CD4-positive, alpha-beta T cell treated with Interleukin-6 at 100 ng/mL for 8 hours (primary cell): ENCODE measurements at regions not wholly inside any gene's neighbourhood (a gene's known extent, or its start where the extent isn't known, plus 50 kb on each side); places are given as distances from the start of the nearest gene placed in this dataset.

ENCODE experiments used
- DNase-seq: peaks from one replicate; pipeline ENCODE4 v3.0.0-alpha.2; 2020; ENCODE audit warnings: mixed read lengths, low spot score

- DNase-seq: no peak
These were observed 1055.6 kb upstream of the FBXO33 start for GRCh38 chr14:40487824-40488223.

GRCh38 chr14:40485688-40486087 is 1053.5 kb upstream of the FBXO33 start:
- DNase-seq: no peak

GRCh38 chr14:40476005-40476404 is 1043.8 kb upstream of the FBXO33 start:
- no peak for DNase-seq

GRCh38 chr14:40467969-40468368 is 1035.7 kb upstream of the FBXO33 start:
- no peak for DNase-seq

- DNase-seq: no peak
These were observed 1032.3 kb upstream of the FBXO33 start for GRCh38 chr14:40464531-40464930.

DNA sequence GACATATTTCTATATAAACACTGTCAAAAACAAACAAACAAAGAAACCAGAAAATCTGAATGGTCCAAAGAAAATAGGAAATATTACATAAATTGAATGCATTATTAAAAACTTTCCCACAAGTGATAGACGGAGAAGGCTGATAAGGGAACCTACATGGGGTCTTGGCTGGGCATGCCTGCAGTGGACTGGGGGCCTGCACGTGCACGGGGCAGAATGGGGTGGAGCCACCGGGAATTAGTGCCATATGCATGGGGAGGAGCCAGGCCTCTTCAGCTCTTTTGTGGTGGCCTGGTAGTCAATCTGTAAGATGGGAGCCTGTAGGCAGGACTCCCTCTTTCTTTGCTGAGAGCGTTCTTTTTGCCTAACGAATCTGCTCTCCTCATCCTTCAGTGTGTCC is 1031.7 kb upstream of the FBXO33 start:
- DNase-seq: no peak

GRCh38 chr14:40452674-40453073 is 1020.4 kb upstream of the FBXO33 start:
- no peak for DNase-seq

DNA sequence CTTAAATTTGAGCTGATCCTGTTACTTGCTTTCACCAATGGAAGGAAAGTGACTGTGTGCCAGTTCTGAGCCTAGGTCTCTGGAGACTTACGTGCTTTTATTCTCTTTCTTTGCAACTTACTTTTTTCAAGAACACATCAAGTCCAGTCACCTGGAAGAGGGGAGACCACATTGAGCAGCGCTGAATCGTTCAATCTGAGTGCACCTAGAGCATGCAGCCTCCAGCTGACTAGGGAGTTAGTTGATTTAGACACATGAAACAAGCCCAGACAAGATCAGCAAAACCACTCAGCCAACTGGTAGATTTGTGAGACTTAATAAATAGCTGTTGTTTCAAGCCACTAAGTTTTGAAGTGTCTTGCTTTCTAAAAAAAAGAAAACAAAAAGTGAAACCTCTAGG is 1014.8 kb upstream of the FBXO33 start:
- no peak for DNase-seq

DNA sequence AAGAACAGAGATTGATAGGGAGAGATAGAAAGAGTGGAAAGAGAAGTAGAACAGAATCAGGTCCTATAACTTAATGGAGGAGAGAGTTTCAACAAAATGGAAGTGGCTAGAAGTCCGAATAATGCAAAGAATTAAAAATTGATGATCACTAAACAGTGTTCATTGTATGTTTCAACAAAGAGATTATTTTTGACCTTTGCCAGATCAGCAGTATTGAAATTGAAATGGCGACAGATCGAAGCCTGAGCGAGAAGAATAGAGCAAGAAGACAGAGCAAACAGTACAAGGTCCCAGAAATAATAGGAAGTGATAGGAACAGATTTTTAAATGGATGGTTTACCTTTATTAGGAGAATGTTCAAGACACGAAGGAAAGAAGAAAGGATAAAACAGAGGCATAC is 1012.8 kb upstream of the FBXO33 start:
- DNase-seq: no peak

DNA sequence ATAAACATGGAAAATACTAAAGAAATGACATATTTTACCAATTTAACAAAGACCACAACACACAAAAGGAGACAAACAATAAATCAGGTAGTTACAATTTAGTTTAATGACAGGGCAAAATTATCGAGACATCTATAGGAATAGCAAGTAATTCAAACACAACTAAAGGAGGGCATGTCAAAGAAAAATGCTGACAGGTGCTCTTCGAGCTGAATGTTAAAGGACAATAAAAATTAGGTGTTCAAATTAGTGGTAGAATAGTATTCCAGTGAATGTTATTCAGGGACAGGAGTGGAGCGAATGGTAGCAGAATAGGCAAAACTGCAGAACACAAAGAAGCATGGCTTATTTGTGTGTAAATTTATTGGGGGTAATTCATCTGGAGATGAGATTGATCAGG is 1004.3 kb upstream of the FBXO33 start:
- DNase-seq: no peak

DNA sequence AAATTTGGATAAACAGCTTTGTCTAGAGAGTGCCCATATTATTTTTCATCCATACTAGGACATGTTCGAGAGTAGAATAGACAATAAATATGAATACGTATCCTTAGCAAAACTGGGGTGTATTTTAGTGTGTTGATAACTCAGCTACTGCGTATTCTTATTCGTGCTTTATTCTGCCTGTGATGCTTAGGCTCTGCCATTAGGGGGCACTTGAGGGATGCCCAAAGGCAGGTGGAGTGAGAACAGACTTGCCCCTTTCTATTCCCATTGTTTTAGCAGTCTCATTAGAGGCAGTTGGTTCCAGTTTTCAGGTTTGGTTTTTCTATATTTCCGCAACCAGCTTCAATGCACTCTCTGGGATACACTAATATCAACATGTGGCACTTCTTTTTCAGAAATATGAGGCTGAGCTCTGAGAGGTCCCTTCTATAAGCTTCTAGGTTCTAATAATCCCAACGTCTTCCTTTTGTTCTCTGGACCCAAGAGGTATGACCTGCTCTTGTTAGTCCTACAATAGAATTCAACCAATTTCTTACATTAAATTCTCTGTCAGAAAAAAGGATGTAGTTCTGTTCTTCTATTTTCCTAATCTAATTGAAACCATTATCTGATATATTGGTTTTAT is 985.7 kb upstream of the FBXO33 start:
- no peak for DNase-seq

DNA sequence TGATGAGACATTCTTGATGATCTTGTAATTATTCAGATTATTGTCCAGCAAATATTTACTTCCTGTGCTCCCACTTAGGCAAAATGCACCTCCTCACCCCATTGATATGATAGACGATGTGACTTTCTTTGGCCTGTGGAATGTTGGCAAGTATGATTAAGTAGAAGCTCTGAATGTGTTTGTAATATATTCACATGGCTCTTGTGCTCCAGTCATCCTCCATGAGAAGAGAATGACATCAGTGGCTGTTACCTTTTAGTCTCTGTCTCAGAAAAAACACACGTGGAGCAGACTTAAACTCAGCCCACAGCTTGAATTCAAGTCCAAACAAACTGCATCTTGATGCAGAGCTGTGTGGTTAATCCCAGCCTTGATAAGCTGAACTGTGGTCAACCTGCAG is 984.3 kb upstream of the FBXO33 start:
- no peak for DNase-seq

GRCh38 chr14:40414386-40414785 is 982.2 kb upstream of the FBXO33 start:
- no peak for DNase-seq

GRCh38 chr14:40413136-40413535 is 980.9 kb upstream of the FBXO33 start:
- no peak for DNase-seq

GRCh38 chr14:40410708-40411107 is 978.5 kb upstream of the FBXO33 start:
- no peak for DNase-seq

- DNase-seq: no peak
These were observed 970.7 kb upstream of the FBXO33 start for GRCh38 chr14:40402957-40403356.

- no peak for DNase-seq
These were observed 966.7 kb upstream of the FBXO33 start for GRCh38 chr14:40398981-40399380.

- DNase-seq: no peak
These were observed 962.6 kb upstream of the FBXO33 start for GRCh38 chr14:40394634-40395340.

DNA sequence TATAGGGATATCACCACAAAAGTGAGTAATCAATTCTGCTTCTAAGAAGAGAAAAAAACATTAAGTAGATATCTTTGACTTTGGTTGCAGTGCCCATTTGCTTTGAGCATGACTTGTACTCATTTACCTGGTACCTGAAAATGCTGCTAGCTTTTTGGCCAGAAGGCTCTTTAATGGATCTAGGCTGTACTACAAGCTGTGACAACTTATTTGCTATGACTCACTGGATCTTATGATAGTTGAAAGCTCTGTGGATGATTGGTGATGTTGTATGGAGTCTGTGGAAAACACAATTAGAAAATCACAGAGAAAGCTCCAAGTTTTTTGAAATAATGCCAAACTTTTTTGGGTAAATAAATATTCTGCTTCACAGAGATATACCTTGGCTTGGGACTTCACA is 960.9 kb upstream of the FBXO33 start:
- DNase-seq: no peak

- DNase-seq: no peak
These were observed 954.2 kb upstream of the FBXO33 start for GRCh38 chr14:40386433-40386832.

DNA sequence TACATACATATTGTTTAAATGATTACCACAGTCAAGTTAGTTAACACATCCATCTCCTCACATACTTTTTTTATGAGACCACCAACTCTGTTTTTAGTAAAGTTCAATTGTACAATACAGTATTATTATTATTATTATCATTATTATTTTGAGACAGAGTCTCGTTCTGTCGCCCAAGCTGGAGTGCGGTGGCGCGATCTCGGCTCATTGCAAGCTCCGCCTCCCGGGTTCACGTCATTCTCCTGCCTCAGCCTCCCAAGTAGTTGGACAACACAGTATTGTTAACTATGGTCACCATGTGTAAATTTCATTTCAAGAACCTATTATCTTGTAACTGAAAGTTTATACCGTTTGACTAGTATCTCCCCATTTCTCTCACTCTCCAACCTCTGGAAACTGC is 942.0 kb upstream of the FBXO33 start:
- no peak for DNase-seq

- no peak for DNase-seq
These were observed 938.8 kb upstream of the FBXO33 start for GRCh38 chr14:40371011-40371410.

DNA sequence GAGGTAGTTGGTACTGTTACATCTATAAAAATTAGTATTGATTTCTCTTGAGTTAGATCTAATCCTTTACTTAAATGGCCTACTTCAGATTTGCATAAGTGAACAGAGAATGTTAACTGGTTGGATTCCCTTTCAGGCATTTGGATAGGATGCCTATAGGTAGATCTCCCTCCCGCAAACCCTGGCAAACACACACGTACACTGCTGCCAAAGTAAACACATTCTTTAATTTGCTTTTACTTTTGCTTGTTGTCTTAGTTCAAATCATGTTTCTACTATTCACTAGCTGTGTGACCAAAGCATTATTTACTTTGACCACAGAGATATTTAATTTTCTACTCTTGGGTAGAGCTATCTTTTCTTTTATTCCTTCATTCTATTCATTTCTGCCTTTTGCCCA is 936.1 kb upstream of the FBXO33 start:
- DNase-seq: no peak

GRCh38 chr14:40367717-40368116 is 935.5 kb upstream of the FBXO33 start:
- no peak for DNase-seq
